Tibial nerve (tissue), 4 donors: ENCODE measurements at regions not wholly inside any gene's neighbourhood (a gene's known extent, or its start where the extent isn't known, plus 50 kb on each side); places are given as distances from the start of the nearest gene placed in this dataset.
"Not testable (repeated sequence)": the region's sequence is repeated elsewhere in the genome, so short reads cannot be mapped to it uniquely, and the experiment has no call there.

Source experiments
- DNase-seq, 2 donors: peaks; one replicate each; pipeline ENCODE4 v3.0.0-alpha.2; 2019; ENCODE audit warnings: low spot score in 2 of 2
- H3K27ac ChIP-seq, 4 donors: fragments of 200-600 bp; sonication (generic) in 3 of 4; one replicate each; pipeline ENCODE4 v1.5.1; 2017 to 2019; ENCODE audit warnings: mild to moderate bottlenecking in 1 of 4
- H3K27me3 ChIP-seq, 2 donors: fragments of 200-600 bp; sonication (generic) in 1 of 2; one replicate each; pipeline versions ENCODE4 v1.5.1 to v1.6.0; 2017 to 2019
- H3K36me3 ChIP-seq, 3 donors: fragments of 200-600 bp; sonication (generic); one replicate each; pipeline ENCODE4 v1.5.1; 2018 to 2019
- H3K4me1 ChIP-seq, 4 donors: fragments of 200-600 bp; sonication (generic) in 3 of 4; one replicate each; pipeline ENCODE4 v1.5.1; 2017 to 2019
- H3K4me3 ChIP-seq, 4 donors: fragments of 200-600 bp; sonication (generic) in 3 of 4; one replicate each; pipeline ENCODE4 v1.5.1; 2017 to 2019; ENCODE audit warnings: mild to moderate bottlenecking in 1 of 4, moderate library complexity in 1 of 4
- H3K9me3 ChIP-seq, 4 donors: fragments of 200-600 bp; sonication (generic) in 3 of 4; one replicate each; pipeline ENCODE4 v1.5.1; 2017 to 2019
- CTCF ChIP-seq, 5 experiments: fragments of 200-600 bp in 3 of 5; fragments of 450-650 bp in 2 of 5; sonication (generic) in 3 of 5; IDR thresholded peaks; one replicate each; pipeline ENCODE4 v1.5.1; 2016 to 2019; ENCODE audit warnings: antibody characterized with exemption in 5 of 5, mild to moderate bottlenecking in 3 of 5, moderate library complexity in 2 of 5
- EP300 ChIP-seq, 2 donors: sonication (generic); formaldehyde crosslinking; IDR thresholded peaks; one replicate each; pipeline ENCODE4 v1.6.1; 2017; ENCODE audit warnings: antibody characterized with exemption in 2 of 2, mild to moderate bottlenecking in 1 of 2
- POLR2A ChIP-seq, 2 donors: fragments of 450-650 bp; IDR thresholded peaks; one replicate each; pipeline ENCODE4 v1.6.1; 2017; ENCODE audit warnings: antibody characterized with exemption in 2 of 2, mild to moderate bottlenecking in 2 of 2, moderate library complexity in 2 of 2
- WGBS, 2 donors: methylation state at CpG; one replicate each; pipeline ENCODE4 v1.1.5; 2018; 5-methylcytosine and 5-hydroxymethylcytosine counted together

- Histone ChIP-seq H3K9me3 (no peaks in the 10 kb centered on the region), H3K27me3 (no peaks in the 10 kb centered on the region), H3K4me3 (no peak overlapping the region), H3K36me3 (no peaks in the 10 kb centered on the region), H3K4me1 (no peaks in the 10 kb centered on the region), H3K27ac (no peak overlapping the region)
- no peak for DNase-seq
- WGBS, 2 donors, result 64% methylated on average over 1 of the region's 1 CpG
- TF ChIP-seq CTCF (IDR thresholded peaks at IDR 0.05), result no peak
- no peak for TF ChIP-seq POLR2A (IDR thresholded peaks at IDR 0.05)
- TF ChIP-seq EP300 (IDR thresholded peaks at IDR 0.05), result no peak
Observed at GRCh38 chr5:50320131-50320749, 120.8 kb downstream of the EMB start.

GRCh38 chr5:50318220-50318619 lies 122.9 kb downstream of the EMB start:
- Histone ChIP-seq H3K9me3 (no peaks in the 10 kb centered on the region), H3K27ac (no peak overlapping the region), H3K36me3 (no peaks in the 10 kb centered on the region), H3K4me1 (no peaks in the 10 kb centered on the region), H3K4me3 (no peak overlapping the region), H3K27me3 (no peaks in the 10 kb centered on the region)
- TF ChIP-seq CTCF (IDR thresholded peaks at IDR 0.05) (no peak), POLR2A (IDR thresholded peaks at IDR 0.05) (no peak), EP300 (IDR thresholded peaks at IDR 0.05) (no peak)
- 73 to 74% methylated on average over 1 of the region's 1 CpG for WGBS, 2 donors
- DNase-seq, result no peak

GRCh38 chr5:50306488-50306887 lies 134.6 kb downstream of the EMB start:
- 80% methylated on average over 4 of the region's 4 CpGs for WGBS, 2 donors

GRCh38 chr5:50302815-50303490 lies 138.1 kb downstream of the EMB start:
- Histone ChIP-seq H3K36me3 (no peaks in the 10 kb centered on the region), H3K27me3 (no peaks in the 10 kb centered on the region), H3K9me3 (no peaks in the 10 kb centered on the region), H3K4me1 (no peaks in the 10 kb centered on the region), H3K27ac (no peak overlapping the region), H3K4me3 (no peak overlapping the region)
- no peak for DNase-seq
- no peak for TF ChIP-seq CTCF (IDR thresholded peaks at IDR 0.05)
- no peak for TF ChIP-seq POLR2A (IDR thresholded peaks at IDR 0.05)
- no peak for TF ChIP-seq EP300 (IDR thresholded peaks at IDR 0.05)
- WGBS, 2 donors, result 72 to 84% methylated on average over 3 of the region's 3 CpGs

More at GRCh38 chr5:50306488-50306887, 134.6 kb downstream of the EMB start:
- H3K27me3 ChIP-seq, H3K27ac ChIP-seq, H3K4me3 ChIP-seq, H3K36me3 ChIP-seq, H3K9me3 ChIP-seq, H3K4me1 ChIP-seq, DNase-seq: not testable (repeated sequence)

GRCh38 chr5:50301756-50302155 lies 139.3 kb downstream of the EMB start:
- TF ChIP-seq POLR2A (IDR thresholded peaks at IDR 0.05) (no peak), CTCF (IDR thresholded peaks at IDR 0.05) (no peak), EP300 (IDR thresholded peaks at IDR 0.05) (no peak)
- DNase-seq, result no peak
- Histone ChIP-seq H3K27ac (no peak overlapping the region), H3K4me3 (no peak overlapping the region), H3K4me1 (no peaks in the 10 kb centered on the region), H3K36me3 (no peaks in the 10 kb centered on the region), H3K9me3 (no peaks in the 10 kb centered on the region), H3K27me3 (no peaks in the 10 kb centered on the region)
- WGBS, 2 donors, result 27 to 31% methylated on average over 1 of the region's 1 CpG
